ENCODE measurements at regions not wholly inside any gene's neighbourhood (a gene's known extent, or its start where the extent isn't known, plus 50 kb on each side); places are given as distances from the start of the nearest gene placed in this dataset.

DNA sequence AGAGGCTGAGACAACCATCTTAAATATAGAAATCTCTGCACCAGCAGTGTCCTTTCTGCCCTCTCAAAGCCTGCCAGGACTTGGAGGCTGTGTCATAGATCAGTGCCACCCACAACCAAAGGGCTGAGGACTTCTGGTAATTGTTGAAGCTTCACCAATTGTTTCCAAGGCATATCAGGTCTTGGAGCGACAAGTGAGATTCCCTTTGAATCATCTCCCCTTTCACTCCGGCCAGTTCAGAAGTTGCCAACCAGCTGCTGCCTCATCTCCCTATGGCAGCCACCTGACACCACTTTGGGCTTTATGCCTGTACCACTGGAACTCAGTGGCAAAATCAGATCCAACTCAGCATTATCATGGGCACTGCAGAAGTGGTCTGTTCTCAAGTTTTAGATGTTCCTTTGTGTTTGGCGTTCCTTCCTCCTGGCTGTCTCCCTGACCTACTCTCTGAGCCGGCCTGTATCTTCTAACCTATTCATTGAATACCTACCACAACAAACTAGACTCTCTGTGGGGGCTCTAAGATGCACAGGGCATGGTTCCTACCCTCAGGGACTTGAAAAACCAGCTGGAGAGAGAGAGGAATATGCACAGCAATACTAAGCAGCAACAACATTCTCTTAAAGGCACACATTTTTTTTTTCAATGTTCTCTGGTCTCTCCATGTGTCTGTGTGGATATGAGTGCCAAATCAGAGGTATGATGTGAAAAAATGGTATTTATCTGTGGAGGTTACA, 90.8 kb upstream of the PFN2 start:
- Mint-ChIP-seq H3K36me3 (no peaks in the 10 kb centered on the region), H3K27ac (no peak overlapping the region), H3K4me1 (no peaks in the 10 kb centered on the region), H3K27me3 (peaks cover 6% of the 10 kb centered on the region), H3K4me3 (no peak overlapping the region), H3K9me3 (no peaks in the 10 kb centered on the region)
- no peak for ATAC-seq

DNA sequence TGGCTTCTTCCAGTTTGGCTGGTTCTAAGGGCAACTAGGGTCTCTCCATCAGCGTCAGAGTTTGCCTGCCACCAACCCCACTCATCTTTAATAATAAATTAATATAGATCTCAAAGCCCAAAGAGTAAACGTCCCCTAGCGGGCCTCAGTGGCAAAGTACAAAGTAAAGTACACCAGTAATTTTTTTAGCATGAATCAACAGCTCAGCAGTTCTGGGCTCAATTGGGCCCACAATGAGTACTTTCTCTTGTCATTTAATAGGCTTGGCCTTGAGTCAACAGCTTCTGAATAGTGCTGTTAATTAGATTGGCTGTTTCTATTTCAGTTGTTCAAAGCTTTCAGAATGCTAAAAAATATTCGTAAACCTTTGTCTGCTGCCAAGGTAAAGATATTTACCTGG, 89.0 kb upstream of the PFN2 start:
- ATAC-seq: no peak
- Mint-ChIP-seq H3K4me1 (no peaks in the 10 kb centered on the region), H3K27ac (no peak overlapping the region), H3K36me3 (no peaks in the 10 kb centered on the region), H3K27me3 (peaks cover 13% of the 10 kb centered on the region), H3K9me3 (no peaks in the 10 kb centered on the region), H3K4me3 (no peak overlapping the region)

DNA sequence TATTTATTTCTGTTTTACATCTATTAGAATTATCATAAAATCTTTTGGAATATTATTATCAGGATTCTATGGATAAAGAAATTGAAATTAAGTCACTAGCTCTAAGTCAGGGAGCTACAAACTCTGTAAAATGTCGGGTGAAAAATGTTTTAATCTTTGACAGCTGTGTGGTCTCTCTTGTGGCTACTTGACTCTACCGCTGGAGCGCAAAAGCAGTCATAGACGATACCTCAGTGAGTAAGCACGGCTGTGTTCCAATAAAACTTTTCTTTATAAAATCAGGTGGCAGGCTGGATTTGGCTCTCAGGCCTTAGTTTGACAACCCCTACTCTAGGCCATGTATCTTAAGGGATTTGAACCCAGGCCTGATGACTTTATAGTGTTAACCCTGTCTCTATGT, 88.5 kb upstream of the PFN2 start:
- no peaks in the 10 kb centered on the region for H3K9me3 Mint-ChIP-seq
- H3K27ac Mint-ChIP-seq: no peak overlapping the region
- H3K27me3 Mint-ChIP-seq: peaks cover 18% of the 10 kb centered on the region
- H3K4me3 Mint-ChIP-seq: no peak overlapping the region
- H3K36me3 Mint-ChIP-seq: no peaks in the 10 kb centered on the region
- no peaks in the 10 kb centered on the region for H3K4me1 Mint-ChIP-seq
- ATAC-seq: no peak

DNA sequence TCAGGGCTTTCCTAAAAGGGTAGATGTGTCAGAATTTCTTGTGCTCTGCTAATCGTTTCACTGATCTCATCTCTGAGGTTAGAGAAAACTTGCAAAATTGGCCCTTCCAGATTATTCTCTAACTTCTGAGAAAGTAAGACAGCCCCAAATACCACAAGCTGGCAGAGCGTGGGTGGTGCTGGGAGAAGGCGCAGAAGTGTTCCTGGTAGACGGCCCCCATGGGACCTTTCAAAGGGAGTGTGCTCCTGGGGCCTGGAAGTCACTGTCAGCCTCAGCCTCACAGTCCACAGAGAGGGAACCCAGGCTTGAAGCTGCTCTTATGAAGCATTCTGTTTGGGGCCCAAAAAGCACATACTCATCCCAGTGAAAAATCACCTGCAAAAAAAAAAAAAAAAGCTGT, 86.5 kb upstream of the PFN2 start:
- ATAC-seq: no peak
- H3K27me3 Mint-ChIP-seq: peaks cover 24% of the 10 kb centered on the region
- no peaks in the 10 kb centered on the region for H3K9me3 Mint-ChIP-seq
- H3K4me1 Mint-ChIP-seq: no peaks in the 10 kb centered on the region
- no peak overlapping the region for H3K4me3 Mint-ChIP-seq
- H3K27ac Mint-ChIP-seq: no peak overlapping the region
- no peaks in the 10 kb centered on the region for H3K36me3 Mint-ChIP-seq

DNA sequence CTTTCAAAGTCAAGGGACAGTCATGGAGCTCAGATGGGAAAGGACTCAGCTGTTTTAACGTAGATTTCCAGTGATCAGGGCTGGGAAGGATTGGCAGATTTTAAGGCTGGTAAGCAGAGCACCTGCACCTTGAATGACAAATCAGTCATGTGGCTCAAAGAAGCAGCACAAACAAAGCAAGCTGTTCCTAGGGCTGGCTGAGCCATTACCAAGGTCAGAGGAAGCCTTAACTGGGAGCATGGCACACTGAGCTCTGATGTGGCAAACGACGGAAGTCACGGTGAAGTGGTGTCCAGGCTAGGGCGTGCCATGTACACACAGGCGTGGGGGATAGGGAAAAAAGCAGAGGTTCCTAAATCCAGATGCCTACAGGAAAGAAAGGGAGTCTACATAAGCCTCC, 84.6 kb upstream of the PFN2 start:
- ATAC-seq: no peak
- no peak overlapping the region for H3K4me3 Mint-ChIP-seq
- no peak overlapping the region for H3K27ac Mint-ChIP-seq
- H3K4me1 Mint-ChIP-seq: no peaks in the 10 kb centered on the region
- no peaks in the 10 kb centered on the region for H3K36me3 Mint-ChIP-seq
- H3K9me3 Mint-ChIP-seq: no peaks in the 10 kb centered on the region
- peaks cover 18% of the 10 kb centered on the region for H3K27me3 Mint-ChIP-seq

DNA sequence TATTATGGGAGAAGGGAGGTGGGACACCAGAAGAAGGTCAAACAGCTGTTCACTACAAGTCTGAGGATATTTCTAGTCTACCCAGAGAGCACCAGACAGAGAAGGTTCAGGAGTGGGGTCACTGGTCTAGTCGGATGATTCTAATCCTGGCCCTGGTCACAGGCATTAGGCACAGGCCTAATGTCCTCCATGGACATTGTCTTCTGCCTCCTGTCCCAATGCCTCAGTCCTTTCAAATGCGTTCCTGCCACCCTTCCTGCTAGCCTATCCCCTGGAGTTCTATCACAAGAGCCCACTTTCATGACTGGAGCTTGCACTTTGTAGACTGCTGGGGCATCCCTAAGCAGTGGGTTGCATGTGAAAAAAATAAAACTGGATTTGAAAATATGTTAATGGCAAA, 83.9 kb upstream of the PFN2 start:
- Mint-ChIP-seq H3K4me3 (no peak overlapping the region), H3K36me3 (no peaks in the 10 kb centered on the region), H3K27me3 (peaks cover 18% of the 10 kb centered on the region), H3K27ac (no peak overlapping the region), H3K4me1 (no peaks in the 10 kb centered on the region), H3K9me3 (no peaks in the 10 kb centered on the region)
- ATAC-seq: no peak

DNA sequence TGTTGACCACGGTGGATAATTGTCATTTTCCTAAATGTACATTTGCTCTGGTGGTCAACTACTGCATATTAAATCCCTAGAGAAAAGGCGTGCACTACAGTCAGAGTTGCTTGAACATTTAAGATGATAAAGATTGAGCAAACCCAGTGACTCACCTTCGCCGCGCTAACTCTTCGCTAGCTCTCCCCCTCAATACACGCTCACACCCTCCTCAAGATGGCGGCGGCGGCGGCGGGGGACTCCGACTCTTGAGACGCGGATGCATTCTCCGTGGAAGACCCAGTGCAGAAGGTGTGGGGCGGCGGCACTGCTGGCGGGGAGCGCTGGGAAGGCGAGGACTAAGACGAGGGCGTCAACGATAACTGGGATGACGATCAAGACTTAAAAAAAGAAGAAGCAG, 79.8 kb upstream of the PFN2 start:
- ATAC-seq: no peak
- no peaks in the 10 kb centered on the region for H3K36me3 Mint-ChIP-seq
- no peaks in the 10 kb centered on the region for H3K9me3 Mint-ChIP-seq
- peaks cover 18% of the 10 kb centered on the region for H3K27me3 Mint-ChIP-seq
- H3K4me3 Mint-ChIP-seq: no peak overlapping the region
- no peaks in the 10 kb centered on the region for H3K4me1 Mint-ChIP-seq
- H3K27ac Mint-ChIP-seq: no peak overlapping the region

DNA sequence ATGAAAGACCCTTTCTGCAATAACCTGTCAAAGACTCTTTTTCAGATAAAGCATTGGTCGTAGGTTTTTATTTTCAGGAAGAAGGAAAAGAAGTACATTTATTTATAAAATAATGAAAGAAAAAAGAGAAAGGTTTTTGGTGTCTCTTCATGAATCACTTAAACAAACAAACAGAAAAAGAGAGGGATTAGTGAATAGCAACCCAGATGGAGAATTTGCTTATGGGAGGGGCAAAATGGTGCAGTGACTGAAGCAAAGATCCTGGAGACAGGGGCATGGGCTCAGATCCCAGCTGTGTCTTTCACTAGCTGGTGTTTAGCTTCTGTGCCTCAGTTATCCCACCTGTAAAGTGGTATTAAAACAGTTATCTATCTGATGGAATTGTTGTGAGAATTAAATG, 78.6 kb upstream of the PFN2 start:
- ATAC-seq: no peak
- H3K4me3 Mint-ChIP-seq: no peak overlapping the region
- H3K4me1 Mint-ChIP-seq: no peaks in the 10 kb centered on the region
- H3K27ac Mint-ChIP-seq: no peak overlapping the region
- H3K36me3 Mint-ChIP-seq: no peaks in the 10 kb centered on the region
- peaks cover 6% of the 10 kb centered on the region for H3K27me3 Mint-ChIP-seq
- no peaks in the 10 kb centered on the region for H3K9me3 Mint-ChIP-seq

DNA sequence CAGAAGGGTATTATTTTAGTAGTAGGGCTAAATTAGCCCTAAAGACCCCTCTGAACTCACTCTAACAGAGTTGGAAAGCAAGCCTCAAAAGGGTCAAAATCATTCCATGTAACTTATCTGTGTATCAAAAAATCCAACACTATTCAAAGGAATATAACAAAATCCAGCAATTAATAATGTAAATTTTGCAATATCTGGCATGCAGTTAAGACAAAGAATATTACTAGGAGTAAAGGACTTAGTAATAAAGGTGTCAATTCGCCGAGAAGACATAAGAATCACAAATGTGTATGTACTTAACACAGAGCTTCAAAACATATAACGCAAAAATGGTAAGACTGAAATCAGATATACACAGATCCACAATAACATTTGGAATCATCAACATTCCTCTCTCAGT, 71.2 kb upstream of the PFN2 start:
- Mint-ChIP-seq H3K36me3 (peaks cover 5% of the 10 kb centered on the region), H3K4me3 (no peak overlapping the region)

DNA sequence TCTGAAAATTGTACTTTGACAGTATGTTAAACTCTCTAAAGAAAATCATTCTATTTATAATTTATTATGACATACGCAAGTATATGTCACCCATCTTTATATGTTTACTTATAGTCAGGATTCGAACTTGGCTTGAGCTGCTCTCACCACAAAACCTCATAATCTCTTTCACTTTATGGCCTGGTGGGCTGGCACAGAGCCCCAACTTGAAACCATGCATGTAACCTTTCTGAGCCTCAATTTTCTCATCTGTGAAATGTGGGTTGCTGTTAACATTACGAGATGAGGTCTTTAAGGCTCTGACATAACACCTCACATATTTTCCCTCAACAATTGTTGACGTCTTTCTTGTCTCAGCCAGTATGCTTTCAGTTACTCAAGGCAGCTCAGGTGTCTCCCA, 69.4 kb upstream of the PFN2 start:
- Mint-ChIP-seq H3K27ac (no peak overlapping the region), H3K27me3 (peaks cover 13% of the 10 kb centered on the region), H3K4me3 (no peak overlapping the region), H3K9me3 (peaks cover 3% of the 10 kb centered on the region), H3K4me1 (no peaks in the 10 kb centered on the region), H3K36me3 (peaks cover 5% of the 10 kb centered on the region)
- no peak for ATAC-seq

More for the DNA sequence above, 71.2 kb upstream of the PFN2 start:
- Mint-ChIP-seq H3K4me1 (no peaks in the 10 kb centered on the region), H3K9me3 (peaks cover 3% of the 10 kb centered on the region), H3K27ac (no peak overlapping the region), H3K27me3 (peaks cover 13% of the 10 kb centered on the region)
- no peak for ATAC-seq

DNA sequence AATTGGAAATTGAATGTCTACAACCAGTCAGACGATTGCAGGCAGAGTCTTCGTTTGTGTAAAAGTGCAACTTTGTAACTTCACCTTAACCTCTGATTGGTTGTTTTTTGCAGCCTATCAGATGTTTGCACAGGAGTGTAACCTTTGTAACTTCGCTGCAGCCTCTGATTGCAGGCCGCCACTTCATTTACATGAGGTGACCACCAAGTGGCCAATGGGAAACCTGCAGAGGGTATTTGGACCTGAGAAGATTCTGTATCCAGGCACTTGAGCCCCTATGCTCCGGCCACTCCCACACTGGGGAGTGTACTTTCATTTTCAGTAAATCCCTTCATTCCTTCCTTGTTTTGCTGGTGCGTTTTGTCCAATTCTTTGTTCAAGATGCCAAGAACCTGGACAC, 68.1 kb upstream of the PFN2 start:
- H3K4me1 Mint-ChIP-seq: no peaks in the 10 kb centered on the region
- ATAC-seq: no peak
- H3K36me3 Mint-ChIP-seq: peaks cover 5% of the 10 kb centered on the region
- H3K9me3 Mint-ChIP-seq: peaks cover 3% of the 10 kb centered on the region
- H3K4me3 Mint-ChIP-seq: no peak overlapping the region
- H3K27ac Mint-ChIP-seq: no peak overlapping the region
- H3K27me3 Mint-ChIP-seq: peaks cover 23% of the 10 kb centered on the region

DNA sequence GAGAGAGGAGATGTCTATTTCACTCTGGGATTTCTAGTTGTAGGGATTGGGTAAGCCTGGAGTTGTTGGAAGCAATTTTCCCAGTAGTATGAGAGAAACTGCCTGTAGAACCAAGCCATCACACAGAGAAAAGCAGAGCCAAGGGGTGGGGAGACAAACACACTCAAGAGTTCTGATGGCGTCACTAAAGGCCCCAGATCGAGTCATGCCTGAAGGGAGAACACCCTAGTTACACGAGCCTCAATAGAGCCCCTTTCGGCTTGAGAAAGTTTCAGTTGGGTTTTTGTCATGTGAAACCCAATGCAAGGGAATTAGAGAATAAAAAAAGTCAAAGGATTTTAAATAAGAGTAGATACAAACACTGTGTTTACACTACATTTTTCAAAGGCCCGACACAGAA, 66.1 kb upstream of the PFN2 start:
- no peak overlapping the region for H3K27ac Mint-ChIP-seq
- H3K4me3 Mint-ChIP-seq: no peak overlapping the region
- ATAC-seq: no peak
- peaks cover 5% of the 10 kb centered on the region for H3K36me3 Mint-ChIP-seq
- peaks cover 3% of the 10 kb centered on the region for H3K9me3 Mint-ChIP-seq
- H3K4me1 Mint-ChIP-seq: no peaks in the 10 kb centered on the region
- peaks cover 23% of the 10 kb centered on the region for H3K27me3 Mint-ChIP-seq

DNA sequence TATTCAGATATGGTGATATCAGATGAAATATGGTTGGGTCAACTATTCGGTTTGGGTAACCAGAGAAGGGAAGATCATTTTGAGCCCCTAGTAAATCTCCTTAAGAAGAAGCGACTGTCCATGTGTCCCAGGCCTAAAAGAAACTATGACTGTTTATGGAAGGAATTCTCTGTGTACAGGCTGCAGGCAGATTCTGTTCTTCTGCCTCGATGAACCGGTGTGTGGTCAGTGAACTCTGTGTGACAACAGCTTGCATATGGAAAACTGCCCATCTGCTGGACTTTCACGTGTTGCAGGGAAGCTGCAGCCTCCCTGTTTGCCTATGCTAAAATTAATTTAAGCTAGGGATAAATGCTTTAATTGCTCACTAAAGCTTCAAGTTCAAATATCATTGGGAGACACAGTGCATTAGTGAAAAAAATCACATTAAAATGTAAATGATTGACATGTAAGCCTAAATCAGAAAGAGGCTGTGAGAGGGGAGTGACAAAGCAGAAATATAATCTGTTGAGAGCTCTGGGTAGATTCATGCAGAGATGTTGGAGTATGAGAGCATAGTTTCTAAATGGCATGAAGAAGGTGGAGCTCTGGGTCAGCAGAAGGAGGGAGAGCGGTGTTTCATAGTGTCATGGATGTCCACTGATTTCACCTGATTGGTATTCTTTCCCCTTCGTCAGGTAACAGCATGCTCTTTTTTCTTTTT, 65.4 kb upstream of the PFN2 start:
- Mint-ChIP-seq H3K27me3 (peaks cover 16% of the 10 kb centered on the region), H3K4me3 (no peak overlapping the region), H3K4me1 (no peaks in the 10 kb centered on the region), H3K9me3 (no peaks in the 10 kb centered on the region), H3K27ac (no peak overlapping the region), H3K36me3 (no peaks in the 10 kb centered on the region)
- ATAC-seq: no peak

DNA sequence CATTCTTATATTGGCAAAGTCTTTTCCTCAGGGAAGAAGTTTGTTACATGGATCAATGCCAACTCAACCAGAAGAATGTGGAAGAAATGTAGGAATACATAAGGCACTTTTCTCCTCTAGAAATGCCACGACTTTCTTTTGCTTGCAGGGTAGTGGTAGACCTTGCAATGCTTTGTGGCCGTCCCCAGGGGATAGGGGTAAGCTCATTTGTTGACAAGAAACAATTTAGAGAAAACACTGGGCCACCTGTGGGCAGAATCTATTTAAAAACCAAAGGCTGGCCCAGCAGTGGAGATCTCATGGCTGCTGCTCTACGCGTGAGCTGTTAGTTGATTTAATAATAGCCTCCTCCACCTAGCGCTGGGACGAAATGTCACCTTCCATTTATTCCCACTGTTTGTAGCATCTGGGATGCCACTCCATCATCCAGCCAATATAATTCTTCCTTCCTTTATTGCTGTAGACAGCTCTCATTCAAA, 64.6 kb upstream of the PFN2 start:
- H3K36me3 Mint-ChIP-seq: no peaks in the 10 kb centered on the region
- ATAC-seq: no peak
- H3K9me3 Mint-ChIP-seq: no peaks in the 10 kb centered on the region
- H3K27ac Mint-ChIP-seq: no peak overlapping the region
- peaks cover 10% of the 10 kb centered on the region for H3K27me3 Mint-ChIP-seq
- no peak overlapping the region for H3K4me3 Mint-ChIP-seq
- H3K4me1 Mint-ChIP-seq: no peaks in the 10 kb centered on the region

DNA sequence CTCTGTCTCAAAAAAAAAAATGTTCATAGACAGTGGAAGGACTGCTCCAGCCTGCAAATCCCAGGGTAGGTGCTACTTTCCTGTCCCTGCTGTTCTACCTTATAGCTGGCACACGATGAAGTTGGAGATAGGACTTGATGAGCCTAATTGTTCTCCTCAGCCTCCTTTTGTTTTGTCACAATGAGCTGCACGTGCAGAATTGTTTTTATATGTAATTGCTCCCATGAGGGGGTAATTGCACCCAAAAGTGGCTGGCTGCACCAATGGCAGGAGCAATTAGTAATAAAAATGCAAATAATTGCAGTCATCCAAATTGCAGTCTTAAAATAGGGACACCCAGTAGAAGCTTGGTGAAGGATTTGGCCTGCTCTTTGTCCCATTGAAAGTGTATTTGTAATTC, 63.0 kb upstream of the PFN2 start:
- H3K27me3 Mint-ChIP-seq: peaks cover 10% of the 10 kb centered on the region
- H3K36me3 Mint-ChIP-seq: no peaks in the 10 kb centered on the region
- H3K27ac Mint-ChIP-seq: no peak overlapping the region
- no peaks in the 10 kb centered on the region for H3K4me1 Mint-ChIP-seq
- H3K9me3 Mint-ChIP-seq: no peaks in the 10 kb centered on the region
- no peak overlapping the region for H3K4me3 Mint-ChIP-seq
- no peak for ATAC-seq

DNA sequence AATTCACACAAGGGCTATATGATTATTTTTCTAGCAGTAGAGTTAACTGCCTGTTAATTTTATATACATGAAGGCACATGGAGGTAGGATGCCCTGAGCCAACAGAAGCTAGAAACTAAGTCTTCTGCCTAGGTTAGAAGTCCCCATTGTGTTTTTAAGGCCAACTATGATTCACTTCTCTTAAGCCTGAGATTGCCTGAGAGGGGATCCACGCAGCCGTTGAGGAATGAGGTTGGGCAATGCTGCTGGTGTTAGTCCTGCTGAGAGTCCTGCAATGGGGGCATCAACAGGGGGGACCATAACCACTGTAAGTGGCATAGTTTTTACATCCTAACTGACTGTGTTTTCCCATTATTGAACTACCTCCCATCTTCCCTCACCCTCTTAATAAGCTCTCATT, 60.1 kb upstream of the PFN2 start:
- ATAC-seq: no peak
- Mint-ChIP-seq H3K9me3 (peaks cover 5% of the 10 kb centered on the region), H3K36me3 (no peaks in the 10 kb centered on the region), H3K27ac (no peak overlapping the region), H3K4me3 (no peak overlapping the region), H3K4me1 (no peaks in the 10 kb centered on the region), H3K27me3 (peaks cover 37% of the 10 kb centered on the region)
